GM21723 (cell line): ENCODE measurements at regions not wholly inside any gene's neighbourhood (a gene's known extent, or its start where the extent isn't known, plus 50 kb on each side); places are given as distances from the start of the nearest gene placed in this dataset.

Experiments used
- ATAC-seq: cut with Tn5 transposase; IDR thresholded peaks from one replicate; pipeline ENCODE4 v1.9.1; 2021; ENCODE audit warnings: mild to moderate bottlenecking, moderate library complexity; ENCODE audit not compliant: unreplicated experiment

GRCh38 chrX:134172588-134173259, 64.3 kb upstream of the CCDC160 start:
- ATAC-seq, result peak; percentile 45

- no peak for ATAC-seq
Measured at GRCh38 chrX:134173541-134174272, 63.3 kb upstream of the CCDC160 start.

GRCh38 chrX:134174273-134174660, 62.7 kb upstream of the CCDC160 start:
- no peak for ATAC-seq

GRCh38 chrX:134174859-134175258, 62.1 kb upstream of the CCDC160 start:
- no peak for ATAC-seq

DNA sequence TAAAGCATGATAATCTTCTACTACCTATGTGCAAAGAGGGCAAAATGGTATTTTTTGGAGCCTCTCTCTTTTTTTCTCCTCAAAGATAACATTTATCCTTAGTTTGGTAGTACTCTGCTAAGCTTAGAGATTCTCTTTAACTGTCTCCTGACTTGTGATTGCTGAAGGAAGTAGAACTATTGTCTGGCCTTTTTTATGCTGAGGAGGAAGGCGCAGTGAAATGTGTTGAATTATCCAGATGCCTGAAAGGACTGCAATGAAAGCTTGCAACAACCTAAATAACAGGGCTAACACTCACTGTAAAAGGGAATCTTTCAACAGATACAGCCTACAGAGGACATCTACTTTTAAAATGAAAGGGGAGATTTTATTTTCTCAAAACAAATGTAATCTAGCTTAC, 59.5 kb upstream of the CCDC160 start:
- ATAC-seq, result no peak

- ATAC-seq, result no peak
Measured at GRCh38 chrX:134180601-134181274, 56.2 kb upstream of the CCDC160 start.

DNA sequence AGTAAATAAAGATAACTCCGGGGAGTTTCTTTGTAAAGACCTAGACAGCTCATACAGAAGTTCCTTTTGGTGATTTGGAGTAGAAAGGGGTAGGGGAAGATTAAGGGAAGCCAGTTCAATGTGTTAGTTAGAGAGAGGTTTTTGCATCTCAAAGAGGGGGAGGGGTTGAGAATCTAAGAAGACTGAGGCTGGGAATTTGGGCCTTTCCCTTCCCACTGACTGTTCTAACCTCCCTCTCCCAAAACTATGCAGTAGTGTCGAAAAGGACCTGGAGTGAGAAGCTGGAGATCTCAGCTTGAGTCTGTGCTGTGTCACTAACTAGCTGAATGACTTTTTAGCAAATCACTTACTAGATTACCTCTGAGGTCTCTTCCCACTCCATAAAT, 55.7 kb upstream of the CCDC160 start:
- no peak for ATAC-seq

- ATAC-seq, result no peak
Measured at GRCh38 chrX:134183665-134184064, 53.3 kb upstream of the CCDC160 start.

- no peak for ATAC-seq
Measured at GRCh38 chrX:134184936-134185335, 52.0 kb upstream of the CCDC160 start.

GRCh38 chrX:134186362-134187121, 50.4 kb upstream of the CCDC160 start:
- ATAC-seq, result peak; percentile 59
